Right cardiac atrium (tissue), 5 donors: ENCODE measurements at regions not wholly inside any gene's neighbourhood (a gene's known extent, or its start where the extent isn't known, plus 50 kb on each side); places are given as distances from the start of the nearest gene placed in this dataset.

Experiments used
- ATAC-seq, 2 donors: fragments of 200-7000 bp; cut with Tn5 transposase; one replicate each; pipeline versions ENCODE4 v1.8.0 to v1.9.1; 2020; ENCODE audit warnings: moderate library complexity in 2 of 2, mild to moderate bottlenecking in 1 of 2
- DNase-seq, 3 donors: peaks; one replicate each; pipeline ENCODE4 v3.0.0-alpha.2; 2020
- H3K27ac ChIP-seq: one replicate; pipeline ENCODE4 v1.5.1; 2013; ENCODE audit warnings: mild to moderate bottlenecking, low read length, control low read depth, moderate library complexity
- H3K27me3 ChIP-seq: one replicate; pipeline ENCODE4 v1.6.1; 2013; ENCODE audit not compliant: control insufficient read depth, insufficient read depth
- H3K4me1 ChIP-seq: one replicate; pipeline ENCODE4 v1.6.1; 2013; ENCODE audit warnings: low read length; ENCODE audit not compliant: control insufficient read depth, insufficient read depth
- H3K4me3 ChIP-seq: one replicate; pipeline ENCODE4 v1.5.1; 2013; ENCODE audit warnings: low read length, control low read depth
- H3K9me3 ChIP-seq: one replicate; pipeline ENCODE4 v1.6.1; 2013; ENCODE audit warnings: low read length; ENCODE audit not compliant: control insufficient read depth
- WGBS: extraction: QIAGEN DNeasy Blood & Tissue Kit; methylation state at CpG from one replicate; pipeline ENCODE4 v1.1.7; 2013; 5-methylcytosine and 5-hydroxymethylcytosine counted together
- intact Hi-C, 4 donors: fragments of 100-400 bp; cut with DNase I; formaldehyde crosslinking; loops; one replicate each; pipeline versions ENCODE4 v1.11.0 to v1.14.0; 2022 to 2023
- donor health status: healthy with polysubstance abuse.
- donor health status: DM: no; HTN: yes; CAD: no.
- donor health status: DM: no; HTN: no; CAD: no.
- donor health status: DM: no; HTN: yes; CAD: no; lungs with severe emphysema.
- donor health status: DM: yes; HTN: yes; CAD: no.

DNA sequence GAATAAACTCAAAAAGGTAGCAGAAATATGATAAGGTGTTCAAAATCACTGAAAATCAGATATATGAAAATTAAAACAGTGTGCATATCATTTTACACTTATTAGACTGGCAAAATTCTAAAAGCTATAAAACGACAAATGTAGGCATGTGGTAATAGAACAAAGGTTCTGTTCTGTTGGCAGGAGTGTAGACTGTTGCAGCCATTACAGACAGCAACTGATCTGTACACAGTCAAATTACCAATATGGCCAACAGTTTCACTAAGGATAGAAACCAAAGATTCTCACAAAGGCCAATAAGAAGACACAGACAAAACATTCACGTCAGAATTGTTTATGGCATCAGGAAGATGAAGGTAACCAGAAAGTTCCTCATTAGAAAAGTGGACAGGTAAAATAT is 112.8 kb upstream of the PLS3 start:
- H3K27me3 ChIP-seq = no peaks in the 10 kb centered on the region
- 90% methylated on average over 2 of the region's 2 CpGs for WGBS
- no peak for DNase-seq
- H3K4me1 ChIP-seq = peaks cover 2% of the 10 kb centered on the region
- no peak overlapping the region for H3K4me3 ChIP-seq
- ATAC-seq = no peak
- H3K9me3 ChIP-seq = no peaks in the 10 kb centered on the region
- intact Hi-C loops = no loop called here
- H3K27ac ChIP-seq = no peak overlapping the region

GRCh38 chrX:115449742-115450141 is 111.2 kb upstream of the PLS3 start:
- 35% methylated on average over 4 of the region's 4 CpGs for WGBS
- intact Hi-C loops = no loop called here
- ATAC-seq (no peak), DNase-seq (peak; percentile 46 to 82 (median 73))
- H3K27me3 ChIP-seq = no peaks in the 10 kb centered on the region
- H3K27ac ChIP-seq = no peak overlapping the region
- no peak overlapping the region for H3K4me3 ChIP-seq
- peaks cover 2% of the 10 kb centered on the region for H3K4me1 ChIP-seq
- no peaks in the 10 kb centered on the region for H3K9me3 ChIP-seq

GRCh38 chrX:115452251-115452650 is 108.7 kb upstream of the PLS3 start:
- no peak for DNase-seq
- Histone ChIP-seq H3K4me1 (peaks cover 2% of the 10 kb centered on the region), H3K4me3 (no peak overlapping the region), H3K9me3 (no peaks in the 10 kb centered on the region), H3K27ac (no peak overlapping the region), H3K27me3 (no peaks in the 10 kb centered on the region)
- ATAC-seq = no peak
- intact Hi-C loops = no loop called here
- 58% methylated on average over 1 of the region's 1 CpG for WGBS

DNA sequence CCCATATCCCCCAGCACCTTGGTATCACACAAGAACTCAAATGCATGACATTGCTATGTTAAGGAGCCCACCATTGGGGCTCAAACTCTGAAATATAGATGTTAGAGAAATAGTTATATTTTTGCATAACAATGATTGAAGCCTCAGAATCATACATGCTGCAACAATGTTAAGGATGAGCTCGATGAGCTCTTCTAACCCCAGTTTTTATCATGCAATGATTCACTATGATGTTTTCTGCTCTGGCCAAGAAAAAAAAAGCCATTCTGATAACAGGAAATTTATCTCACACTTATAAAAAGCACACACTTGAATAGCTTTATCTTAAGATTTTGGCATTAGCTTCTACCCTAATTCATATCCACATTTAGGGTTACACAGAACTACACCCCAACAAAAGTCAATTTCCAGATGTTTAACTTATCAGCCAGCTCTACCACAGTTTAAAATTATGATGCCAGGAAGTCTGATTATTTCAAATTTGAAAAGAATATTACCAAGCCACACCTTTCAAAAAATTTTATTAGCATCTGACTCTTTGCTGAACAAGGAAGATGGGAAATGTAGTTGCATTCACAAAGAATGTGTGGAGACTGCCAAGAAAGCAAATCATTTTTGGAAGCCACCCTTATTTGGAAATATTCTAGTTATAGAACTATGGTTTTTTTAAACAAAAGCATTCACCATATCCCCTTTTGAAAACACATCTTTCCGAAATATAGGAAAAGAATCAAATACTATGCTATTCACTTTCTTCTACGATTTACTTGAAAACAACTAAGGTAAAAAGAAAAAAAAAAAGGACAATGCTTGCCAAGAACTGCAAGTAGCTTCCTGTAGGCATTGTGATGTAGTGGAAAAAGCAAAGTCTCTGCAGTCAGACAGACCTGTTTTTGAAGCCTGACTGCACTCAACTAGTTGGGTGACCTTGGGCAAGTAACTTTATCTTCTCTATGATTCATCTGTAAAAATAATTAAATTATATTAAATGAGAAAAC is 100.8 kb upstream of the PLS3 start:
- H3K4me3 ChIP-seq = no peak overlapping the region
- WGBS = 24% methylated on average over 3 of the region's 3 CpGs
- DNase-seq = no peak
- peaks cover 2% of the 10 kb centered on the region for H3K4me1 ChIP-seq
- intact Hi-C loops = no loop called here
- H3K9me3 ChIP-seq = no peaks in the 10 kb centered on the region
- no peaks in the 10 kb centered on the region for H3K27me3 ChIP-seq
- peak; percentile 48 to 78 for ATAC-seq
- no peak overlapping the region for H3K27ac ChIP-seq

DNA sequence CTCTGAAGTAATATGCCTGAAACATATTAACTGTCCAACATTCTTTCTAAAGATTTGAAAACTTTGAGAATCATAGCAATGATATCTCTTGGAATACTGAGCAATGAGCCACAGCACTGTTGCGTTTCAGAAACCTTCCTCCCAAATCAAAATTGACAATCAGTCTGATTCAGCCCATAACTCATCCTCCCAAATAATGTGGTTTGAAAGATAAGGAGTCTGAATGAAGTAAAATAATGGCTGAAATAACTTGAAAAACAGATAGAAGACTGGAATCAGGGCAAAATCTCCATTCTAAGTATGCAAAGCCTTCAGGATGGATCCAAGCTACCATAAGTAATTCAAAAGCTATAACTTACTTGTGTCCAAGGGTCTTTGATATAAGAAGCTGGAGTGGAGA is 98.6 kb upstream of the PLS3 start:
- no peak for DNase-seq
- intact Hi-C loops = no loop called here
- H3K4me1 ChIP-seq = peaks cover 2% of the 10 kb centered on the region
- no peaks in the 10 kb centered on the region for H3K9me3 ChIP-seq
- no peak overlapping the region for H3K27ac ChIP-seq
- no peaks in the 10 kb centered on the region for H3K27me3 ChIP-seq
- no peak for ATAC-seq
- 67% methylated on average over 1 of the region's 1 CpG for WGBS
- no peak overlapping the region for H3K4me3 ChIP-seq

DNA sequence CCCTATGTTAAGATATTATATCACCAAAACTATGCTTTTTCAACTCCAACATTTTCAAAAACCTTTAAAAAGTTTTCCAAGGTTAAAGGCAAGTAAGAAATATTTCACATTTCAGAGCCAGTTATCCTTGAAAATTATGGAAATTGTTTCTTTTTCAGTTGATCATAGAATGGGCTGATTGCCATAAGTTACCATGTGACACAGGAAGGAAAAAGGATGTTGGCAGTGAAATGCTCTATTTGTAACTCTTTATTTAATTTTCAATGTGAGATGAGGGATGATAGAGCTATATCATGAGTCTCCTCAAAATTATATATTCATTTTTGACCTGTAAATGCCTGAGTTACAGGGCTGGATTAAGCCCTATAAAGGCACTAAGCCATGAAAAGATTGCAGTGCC is 93.0 kb upstream of the PLS3 start:
- Histone ChIP-seq H3K4me1 (no peaks in the 10 kb centered on the region), H3K9me3 (no peaks in the 10 kb centered on the region), H3K4me3 (no peak overlapping the region), H3K27me3 (no peaks in the 10 kb centered on the region), H3K27ac (no peak overlapping the region)
- ATAC-seq (no peak), DNase-seq (no peak)
- intact Hi-C loops = no loop called here

DNA sequence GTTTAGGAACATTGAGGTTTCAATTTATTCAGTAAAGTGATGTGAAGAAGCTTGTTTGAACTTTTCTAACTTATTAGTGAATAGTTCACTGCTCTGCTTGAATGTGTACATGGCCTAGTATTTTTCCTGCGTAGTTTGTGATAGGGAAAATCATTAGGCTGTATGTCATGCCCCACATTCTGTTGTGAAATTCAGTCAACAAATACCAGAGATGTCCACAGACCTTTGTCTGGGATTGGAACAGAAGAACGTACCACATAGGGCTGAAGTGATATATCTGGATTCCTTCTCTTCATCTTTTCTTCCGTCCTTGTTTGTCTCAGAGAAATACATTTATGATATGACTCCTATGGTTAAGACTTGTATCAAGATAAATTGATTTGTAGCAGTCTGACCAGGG is 88.8 kb upstream of the PLS3 start:
- 95% methylated on average over 3 of the region's 3 CpGs for WGBS
- H3K9me3 ChIP-seq = no peaks in the 10 kb centered on the region
- no peak overlapping the region for H3K27ac ChIP-seq
- DNase-seq = no peak
- H3K4me1 ChIP-seq = no peaks in the 10 kb centered on the region
- no peak for ATAC-seq
- H3K4me3 ChIP-seq = no peak overlapping the region
- H3K27me3 ChIP-seq = no peaks in the 10 kb centered on the region
- intact Hi-C loops = no loop called here

GRCh38 chrX:115486510-115486909 is 74.5 kb upstream of the PLS3 start:
- Histone ChIP-seq H3K27me3 (no peaks in the 10 kb centered on the region), H3K4me3 (no peak overlapping the region), H3K4me1 (no peaks in the 10 kb centered on the region), H3K27ac (no peak overlapping the region), H3K9me3 (no peaks in the 10 kb centered on the region)
- intact Hi-C loops = no loop called here
- ATAC-seq (no peak), DNase-seq (no peak)
- WGBS = 98% methylated on average over 3 of the region's 3 CpGs

DNA sequence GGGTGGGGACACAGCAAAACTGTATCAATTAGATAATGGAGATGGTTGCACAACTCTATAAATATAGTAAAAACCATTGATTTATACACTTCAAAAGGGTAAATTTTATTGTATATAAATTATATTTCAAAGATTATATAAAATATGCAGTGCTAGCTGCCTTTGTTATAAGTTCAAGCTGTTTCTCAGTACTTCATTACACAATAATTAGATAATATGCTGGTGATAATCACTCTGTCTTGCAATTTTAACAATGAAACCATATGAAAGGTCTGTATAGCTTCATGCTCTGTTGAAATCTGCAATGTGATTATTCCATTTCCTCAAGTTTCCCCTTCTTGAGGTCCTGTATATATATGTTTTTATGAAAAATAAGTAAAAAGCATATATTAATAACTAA is 73.4 kb upstream of the PLS3 start:
- Histone ChIP-seq H3K4me3 (no peak overlapping the region), H3K27me3 (no peaks in the 10 kb centered on the region), H3K4me1 (no peaks in the 10 kb centered on the region), H3K9me3 (no peaks in the 10 kb centered on the region), H3K27ac (no peak overlapping the region)
- intact Hi-C loops = no loop called here
- ATAC-seq (no peak), DNase-seq (no peak)

DNA sequence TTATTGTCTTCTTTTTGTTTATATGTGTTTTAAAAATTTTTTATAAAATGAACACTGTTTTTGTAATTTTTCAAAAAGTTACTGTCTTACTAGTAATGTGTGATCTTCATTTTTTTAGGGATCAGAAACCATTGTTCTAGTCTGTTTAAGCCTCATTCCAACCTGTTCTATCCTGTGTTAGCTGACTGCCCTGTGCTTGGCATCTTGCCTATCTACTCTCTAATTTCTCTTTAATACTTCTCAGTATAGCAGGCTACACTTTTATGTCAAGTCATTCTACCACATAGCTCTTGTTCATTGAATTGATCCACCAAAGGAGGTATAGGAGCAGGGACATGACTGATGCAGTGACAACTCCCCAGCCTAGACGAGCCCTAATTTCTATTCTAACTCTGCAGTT is 70.2 kb upstream of the PLS3 start:
- ATAC-seq = no peak
- no peaks in the 10 kb centered on the region for H3K9me3 ChIP-seq
- WGBS = 69% methylated on average over 1 of the region's 1 CpG

GRCh38 chrX:115491766-115492165 is 69.2 kb upstream of the PLS3 start:
- Histone ChIP-seq H3K27me3 (no peaks in the 10 kb centered on the region), H3K27ac (no peak overlapping the region), H3K9me3 (no peaks in the 10 kb centered on the region), H3K4me3 (no peak overlapping the region), H3K4me1 (no peaks in the 10 kb centered on the region)
- DNase-seq (no peak), ATAC-seq (no peak)
- intact Hi-C loops = no loop called here

More for the DNA sequence above, 70.2 kb upstream of the PLS3 start:
- Histone ChIP-seq H3K27ac (no peak overlapping the region), H3K27me3 (no peaks in the 10 kb centered on the region), H3K4me3 (no peak overlapping the region), H3K4me1 (no peaks in the 10 kb centered on the region)
- no peak for DNase-seq
- intact Hi-C loops = no loop called here

DNA sequence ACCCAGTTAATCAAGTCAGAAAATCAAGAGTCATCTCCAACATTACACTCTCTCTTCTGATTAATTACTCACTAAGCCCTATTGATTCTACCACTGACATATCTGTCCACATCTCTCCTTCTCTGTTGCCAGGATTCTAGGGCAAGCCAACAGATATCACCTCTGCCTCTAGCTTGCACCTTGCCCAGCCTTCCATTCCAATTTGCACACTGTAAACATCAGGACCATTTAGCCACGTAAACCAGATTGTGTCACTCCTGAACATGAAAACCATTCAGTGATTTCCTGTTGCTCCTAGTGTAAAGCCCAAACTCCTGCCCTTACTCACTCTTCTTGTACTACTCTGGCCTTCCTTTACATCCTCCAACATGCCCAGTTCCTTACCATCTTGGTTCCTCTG is 68.0 kb upstream of the PLS3 start:
- H3K9me3 ChIP-seq = no peaks in the 10 kb centered on the region
- H3K4me3 ChIP-seq = no peak overlapping the region
- no peak overlapping the region for H3K27ac ChIP-seq
- intact Hi-C loops = no loop called here
- no peaks in the 10 kb centered on the region for H3K4me1 ChIP-seq
- no peaks in the 10 kb centered on the region for H3K27me3 ChIP-seq
- WGBS = 86% methylated on average over 1 of the region's 1 CpG
- ATAC-seq (no peak), DNase-seq (no peak)
